ENCODE measurements at regions not wholly inside any gene's neighbourhood (a gene's known extent, or its start where the extent isn't known, plus 50 kb on each side); places are given as distances from the start of the nearest gene placed in this dataset.

- no TSS peak for BruUV-seq (replicated peaks)
- POLR2A ChIA-PET = no interaction called here
- CTCF ChIA-PET (ENCODE audit: unreplicated experiment) = no interaction called here
These were observed 100.3 kb upstream of the RPL34 start for GRCh38 chr4:108519911-108520601.

GRCh38 chr4:108519208-108519833, 101.1 kb upstream of the RPL34 start:
- Histone ChIP-seq H2AFZ (ENCODE audit: low read length) (no peak overlapping the region), H3K9me3 (ENCODE audit: low read length) (no peaks in the 10 kb centered on the region), H3K4me3 (ENCODE audit: low read depth, low read length, poor library complexity, severe bottlenecking) (no peak overlapping the region), H3K79me2 (ENCODE audit: insufficient read depth, low read depth, low read length) (no peaks in the 10 kb centered on the region), H3K36me3 (ENCODE audit: insufficient read depth, low read length) (no peaks in the 10 kb centered on the region), H3K4me1 (ENCODE audit: insufficient read depth, low read length, poor library complexity, severe bottlenecking) (no peaks in the 10 kb centered on the region), H4K20me1 (ENCODE audit: insufficient read depth, low read length) (no peaks in the 10 kb centered on the region), H3K4me2 (ENCODE audit: low read length) (no peak overlapping the region), H3K27ac (ENCODE audit: low read depth, low read length, poor library complexity, severe bottlenecking) (no peak overlapping the region), H3K9me2 (ENCODE audit: insufficient read depth, low read length) (no peaks in the 10 kb centered on the region)
- no peak for DNase-seq (ENCODE audit: low spot score)
- no TSS peak for BruUV-seq (replicated peaks)
- intact Hi-C loops (cut with micrococcal nuclease; ENCODE audit: unreplicated experiment) = no loop called here
- TF ChIP-seq EZH2phosphoT487 (IDR thresholded peaks at IDR 0.05; ENCODE audit: borderline replicate concordance, low read depth, low read length) (no peak), CTCF (conservative IDR thresholded peaks at IDR 0.05; ENCODE audit: low read length) (no peak)
- ChIA-PET POLR2A (no interaction called here), CTCF (ENCODE audit: unreplicated experiment) (no interaction called here)

More at GRCh38 chr4:108519911-108520601, 100.3 kb upstream of the RPL34 start:
- DNase-seq (ENCODE audit: low spot score) = no peak
- H3K27ac ChIP-seq (ENCODE audit: low read depth, low read length, poor library complexity, severe bottlenecking) = no peak overlapping the region
- no peak overlapping the region for H2AFZ ChIP-seq (ENCODE audit: low read length)
- no peak overlapping the region for H3K4me3 ChIP-seq (ENCODE audit: low read depth, low read length, poor library complexity, severe bottlenecking)
- intact Hi-C loops (cut with micrococcal nuclease; ENCODE audit: unreplicated experiment) = no loop called here
- TF ChIP-seq CTCF (conservative IDR thresholded peaks at IDR 0.05; ENCODE audit: low read length) (no peak), EZH2phosphoT487 (IDR thresholded peaks at IDR 0.05; ENCODE audit: borderline replicate concordance, low read depth, low read length) (no peak)
- no peaks in the 10 kb centered on the region for H3K4me1 ChIP-seq (ENCODE audit: insufficient read depth, low read length, poor library complexity, severe bottlenecking)
- H3K4me2 ChIP-seq (ENCODE audit: low read length) = no peak overlapping the region
- no peaks in the 10 kb centered on the region for H3K9me2 ChIP-seq (ENCODE audit: insufficient read depth, low read length)
- no peaks in the 10 kb centered on the region for H3K9me3 ChIP-seq (ENCODE audit: low read length)
- no peaks in the 10 kb centered on the region for H3K79me2 ChIP-seq (ENCODE audit: insufficient read depth, low read depth, low read length)
- H3K36me3 ChIP-seq (ENCODE audit: insufficient read depth, low read length) = no peaks in the 10 kb centered on the region
- no peaks in the 10 kb centered on the region for H4K20me1 ChIP-seq (ENCODE audit: insufficient read depth, low read length)

All from OCI-LY7 (cell line).